Fibroblast of lung (primary cell): ENCODE measurements at regions not wholly inside any gene's neighbourhood (a gene's known extent, or its start where the extent isn't known, plus 50 kb on each side); places are given as distances from the start of the nearest gene placed in this dataset.

Source experiments
- EZH2 ChIP-seq: IDR thresholded peaks from 2 replicates; pipeline ENCODE4 v1.5.1; 2012; ENCODE audit warnings: low read length, control low read depth, mild to moderate bottlenecking; ENCODE audit errors: missing control alignments
- TF ChIP-seq, protein P1 (sequence below), 2 donors: IDR thresholded peaks in 1 of 2; conservative IDR thresholded peaks in 1 of 2; 1 replicate in 1 of 2; 2 replicates in 1 of 2; pipeline ENCODE4 v1.5.1; 2011 to 2012; ENCODE audit warnings: low read length in 2 of 2, control low read depth in 1 of 2, inconsistent platforms in 1 of 2, low read depth in 1 of 2, mild to moderate bottlenecking in 1 of 2

DNA sequence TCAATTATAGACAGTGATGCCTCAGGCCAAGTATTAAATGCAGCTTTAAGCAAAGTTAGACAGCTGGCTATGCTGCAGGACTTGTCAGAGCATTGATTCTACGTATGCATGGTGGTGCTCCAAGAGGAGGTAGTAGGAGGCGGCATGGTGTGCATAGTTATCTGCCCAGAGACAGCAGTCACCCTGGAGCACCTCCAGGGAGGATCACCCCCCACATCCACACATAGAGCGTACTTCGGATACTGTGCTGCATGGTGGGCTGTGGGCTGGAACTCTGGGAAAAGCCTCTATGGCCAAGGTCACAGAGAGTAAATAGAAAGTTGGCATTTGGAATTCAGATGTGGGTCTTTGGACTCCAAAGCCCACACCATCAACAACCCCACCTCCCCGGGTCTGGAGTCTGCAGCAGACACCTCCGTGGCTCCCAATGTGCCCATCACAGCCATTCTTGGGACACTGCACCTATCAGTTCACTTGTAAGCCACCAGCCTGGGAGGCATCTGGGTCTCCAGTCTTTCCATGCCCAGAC lies 64.5 kb upstream of the STX16 start:
- TF ChIP-seq, protein P1, sequence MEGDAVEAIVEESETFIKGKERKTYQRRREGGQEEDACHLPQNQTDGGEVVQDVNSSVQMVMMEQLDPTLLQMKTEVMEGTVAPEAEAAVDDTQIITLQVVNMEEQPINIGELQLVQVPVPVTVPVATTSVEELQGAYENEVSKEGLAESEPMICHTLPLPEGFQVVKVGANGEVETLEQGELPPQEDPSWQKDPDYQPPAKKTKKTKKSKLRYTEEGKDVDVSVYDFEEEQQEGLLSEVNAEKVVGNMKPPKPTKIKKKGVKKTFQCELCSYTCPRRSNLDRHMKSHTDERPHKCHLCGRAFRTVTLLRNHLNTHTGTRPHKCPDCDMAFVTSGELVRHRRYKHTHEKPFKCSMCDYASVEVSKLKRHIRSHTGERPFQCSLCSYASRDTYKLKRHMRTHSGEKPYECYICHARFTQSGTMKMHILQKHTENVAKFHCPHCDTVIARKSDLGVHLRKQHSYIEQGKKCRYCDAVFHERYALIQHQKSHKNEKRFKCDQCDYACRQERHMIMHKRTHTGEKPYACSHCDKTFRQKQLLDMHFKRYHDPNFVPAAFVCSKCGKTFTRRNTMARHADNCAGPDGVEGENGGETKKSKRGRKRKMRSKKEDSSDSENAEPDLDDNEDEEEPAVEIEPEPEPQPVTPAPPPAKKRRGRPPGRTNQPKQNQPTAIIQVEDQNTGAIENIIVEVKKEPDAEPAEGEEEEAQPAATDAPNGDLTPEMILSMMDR (conservative IDR thresholded peaks at IDR 0.05 in 1 of 2, IDR thresholded peaks at IDR 0.05 in 1 of 2; ENCODE audit: low read depth in 1 of 2, low read length in 2 of 2): no peak
- TF ChIP-seq EZH2: no peak
